Natural killer cell (primary cell): ENCODE measurements at regions not wholly inside any gene's neighbourhood (a gene's known extent, or its start where the extent isn't known, plus 50 kb on each side); places are given as distances from the start of the nearest gene placed in this dataset.
A peak's percentile ranks its signal among the peaks of the same experiment; 100 is the strongest.

Experiments used
- ATAC-seq, 3 donors: fragments of 150-1000 bp in 2 of 3; fragments of 200-7000 bp in 1 of 3; cut with Tn5 transposase; 1 replicate in 1 of 3; 2 replicates in 2 of 3; pipeline ENCODE4 v1.10.0; 2021; ENCODE audit warnings: mild to moderate bottlenecking in 2 of 3, moderate library complexity in 2 of 3
- DNase-seq, 2 donors: peaks; one replicate each; pipeline versions ENCODE4 v3.0.0 to v3.0.0-alpha.2; 2013 to 2021; ENCODE audit warnings: mixed read lengths in 1 of 2
- H3K27ac ChIP-seq: one replicate; pipeline ENCODE4 v1.5.1; 2013; ENCODE audit warnings: mild to moderate bottlenecking, low read length
- H3K27me3 ChIP-seq: one replicate; pipeline ENCODE4 v1.6.1; 2013; ENCODE audit warnings: low read length; ENCODE audit not compliant: control insufficient read depth, insufficient read depth
- H3K36me3 ChIP-seq: one replicate; pipeline ENCODE4 v1.6.1; 2013; ENCODE audit warnings: low read length; ENCODE audit not compliant: control insufficient read depth, insufficient read depth
- H3K4me1 ChIP-seq: one replicate; pipeline ENCODE4 v1.6.1; 2013; ENCODE audit warnings: low read length; ENCODE audit not compliant: control insufficient read depth, insufficient read depth
- H3K4me3 ChIP-seq: one replicate; pipeline ENCODE4 v1.5.1; 2013; ENCODE audit warnings: low read length
- H3K9me3 ChIP-seq: one replicate; pipeline ENCODE4 v1.6.1; 2013; ENCODE audit warnings: low read length; ENCODE audit not compliant: control insufficient read depth, insufficient read depth
- H3K27ac Mint-ChIP-seq, 2 donors: one replicate each; pipeline ENCODE4 v1.8.0; 2022; ENCODE audit warnings: mild to moderate bottlenecking in 2 of 2, mixed read lengths in 2 of 2, moderate library complexity in 1 of 2
- H3K27me3 Mint-ChIP-seq, 2 donors: one replicate each; pipeline ENCODE4 v1.8.0; 2022; ENCODE audit warnings: low read depth in 2 of 2, mixed read lengths in 2 of 2
- H3K36me3 Mint-ChIP-seq: one replicate; pipeline ENCODE4 v1.8.0; 2022; ENCODE audit warnings: mixed read lengths
- H3K4me1 Mint-ChIP-seq, 2 donors: one replicate each; pipeline ENCODE4 v1.8.0; 2022; ENCODE audit warnings: mixed read lengths in 2 of 2
- H3K4me3 Mint-ChIP-seq: one replicate; pipeline ENCODE4 v1.8.0; 2022; ENCODE audit warnings: mild to moderate bottlenecking, moderate library complexity, mixed read lengths
- H3K9me3 Mint-ChIP-seq, 2 donors: one replicate each; pipeline ENCODE4 v1.8.0; 2022; ENCODE audit warnings: mixed read lengths in 2 of 2
- WGBS: methylation state at CpG from one replicate; pipeline ENCODE4 v1.1.7; 2013; ENCODE audit warnings: missing lambda C conversion rate; ENCODE audit not compliant: insufficient coverage; 5-methylcytosine and 5-hydroxymethylcytosine counted together
- intact Hi-C: fragments of 100-400 bp; cut with micrococcal nuclease; formaldehyde crosslinking; loops from one replicate; pipeline ENCODE4 v1.14.2; 2022
- TF ChIP-seq, protein P1 (sequence below): fragments of 200-600 bp; IDR thresholded peaks from one replicate; pipeline ENCODE4 v1.8.0; 2022; ENCODE audit warnings: antibody characterized with exemption

DNA sequence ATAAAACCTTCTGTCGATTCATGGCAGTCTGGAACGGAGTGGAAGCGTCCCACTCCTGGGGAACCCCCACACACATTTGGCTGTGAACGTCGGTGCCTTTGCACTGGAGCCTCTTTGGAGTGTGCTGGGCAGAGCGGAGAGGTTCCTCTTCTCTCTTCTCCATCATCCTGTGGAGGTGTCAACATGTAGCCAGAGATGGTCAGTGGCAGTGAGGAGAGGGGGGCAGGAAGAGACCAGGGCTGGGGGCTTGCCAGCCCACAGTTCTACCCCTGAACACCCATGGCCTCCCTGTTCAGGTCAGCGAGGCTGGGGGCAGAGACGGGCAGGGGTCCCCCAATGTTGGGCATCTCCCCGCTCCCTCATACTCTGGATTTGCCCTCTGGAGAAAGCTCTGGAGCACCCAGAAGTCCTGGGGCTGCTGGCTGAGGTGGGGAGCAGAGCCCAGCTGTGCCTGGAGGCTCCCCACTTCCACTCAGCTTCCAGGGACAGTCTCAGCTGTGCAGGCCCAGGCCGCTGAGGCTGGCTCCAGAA is 223.7 kb downstream of the SEC14L1 start:
- H3K4me1 ChIP-seq, result peaks cover 34% of the 10 kb centered on the region
- H3K4me3 ChIP-seq, result no peak overlapping the region
- H3K36me3 ChIP-seq, result no peaks in the 10 kb centered on the region
- DNase-seq (no peak), ATAC-seq (peak in 1 of 3 donors; percentile 10)
- peaks cover 0 to 7% of the 10 kb centered on the region in 2 donors for H3K27me3 Mint-ChIP-seq
- H3K9me3 Mint-ChIP-seq, result no peaks in the 10 kb centered on the region
- no peaks in the 10 kb centered on the region for H3K27me3 ChIP-seq
- H3K4me1 Mint-ChIP-seq, result peaks cover 0 to 22% of the 10 kb centered on the region in 2 donors
- intact Hi-C loops, result no loop called here
- H3K27ac Mint-ChIP-seq, result no peak overlapping the region
- TF ChIP-seq, protein P1, sequence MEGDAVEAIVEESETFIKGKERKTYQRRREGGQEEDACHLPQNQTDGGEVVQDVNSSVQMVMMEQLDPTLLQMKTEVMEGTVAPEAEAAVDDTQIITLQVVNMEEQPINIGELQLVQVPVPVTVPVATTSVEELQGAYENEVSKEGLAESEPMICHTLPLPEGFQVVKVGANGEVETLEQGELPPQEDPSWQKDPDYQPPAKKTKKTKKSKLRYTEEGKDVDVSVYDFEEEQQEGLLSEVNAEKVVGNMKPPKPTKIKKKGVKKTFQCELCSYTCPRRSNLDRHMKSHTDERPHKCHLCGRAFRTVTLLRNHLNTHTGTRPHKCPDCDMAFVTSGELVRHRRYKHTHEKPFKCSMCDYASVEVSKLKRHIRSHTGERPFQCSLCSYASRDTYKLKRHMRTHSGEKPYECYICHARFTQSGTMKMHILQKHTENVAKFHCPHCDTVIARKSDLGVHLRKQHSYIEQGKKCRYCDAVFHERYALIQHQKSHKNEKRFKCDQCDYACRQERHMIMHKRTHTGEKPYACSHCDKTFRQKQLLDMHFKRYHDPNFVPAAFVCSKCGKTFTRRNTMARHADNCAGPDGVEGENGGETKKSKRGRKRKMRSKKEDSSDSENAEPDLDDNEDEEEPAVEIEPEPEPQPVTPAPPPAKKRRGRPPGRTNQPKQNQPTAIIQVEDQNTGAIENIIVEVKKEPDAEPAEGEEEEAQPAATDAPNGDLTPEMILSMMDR, result no peak
- WGBS, result 76% methylated on average over 10 of the region's 10 CpGs
- no peaks in the 10 kb centered on the region for H3K36me3 Mint-ChIP-seq
- no peaks in the 10 kb centered on the region for H3K9me3 ChIP-seq
- H3K27ac ChIP-seq, result no peak overlapping the region
- no peak overlapping the region for H3K4me3 Mint-ChIP-seq

DNA sequence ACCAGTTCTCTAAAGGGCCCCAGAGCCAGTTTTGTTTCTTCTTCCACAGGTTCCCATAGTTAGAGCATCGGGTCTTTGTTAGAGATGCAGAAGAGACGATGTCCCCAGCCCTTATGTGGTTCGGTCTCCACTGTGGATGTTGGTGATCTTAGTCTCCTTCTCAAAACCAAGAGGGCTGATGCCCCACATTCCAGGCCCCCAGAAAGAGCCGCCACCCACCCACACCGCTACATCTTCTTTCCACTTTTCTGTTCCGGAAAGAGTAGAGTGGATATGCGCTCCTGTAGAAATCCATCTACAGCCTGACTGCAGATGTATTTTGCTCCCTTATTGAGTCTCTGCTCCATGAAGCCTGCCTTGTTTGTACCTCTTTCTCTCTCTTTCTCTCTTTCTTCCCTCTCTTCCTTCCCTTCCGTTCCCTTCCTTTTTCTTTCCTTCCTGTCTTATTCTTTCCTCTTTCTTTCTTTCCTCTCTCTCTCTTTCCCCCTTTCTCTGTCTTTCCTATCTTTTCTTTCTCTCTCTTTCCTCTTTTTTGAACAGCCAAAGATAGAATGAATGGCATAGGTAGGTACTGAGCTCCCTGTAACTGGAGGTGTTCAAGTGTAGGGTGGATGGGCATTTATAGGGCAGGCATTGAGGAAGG is 224.3 kb downstream of the SEC14L1 start:
- peaks cover 0 to 7% of the 10 kb centered on the region in 2 donors for H3K27me3 Mint-ChIP-seq
- Histone ChIP-seq H3K4me3 (no peak overlapping the region), H3K27ac (no peak overlapping the region), H3K36me3 (no peaks in the 10 kb centered on the region), H3K27me3 (no peaks in the 10 kb centered on the region), H3K9me3 (no peaks in the 10 kb centered on the region), H3K4me1 (peaks cover 34% of the 10 kb centered on the region)
- DNase-seq (no peak), ATAC-seq (no peak)
- no peak overlapping the region for H3K27ac Mint-ChIP-seq
- no peaks in the 10 kb centered on the region for H3K9me3 Mint-ChIP-seq
- intact Hi-C loops, result no loop called here
- H3K36me3 Mint-ChIP-seq, result no peaks in the 10 kb centered on the region
- 95% methylated on average over 8 of the region's 8 CpGs for WGBS
- H3K4me3 Mint-ChIP-seq, result no peak overlapping the region
- TF ChIP-seq, protein P1, result no peak
- peaks cover 0 to 22% of the 10 kb centered on the region in 2 donors for H3K4me1 Mint-ChIP-seq

DNA sequence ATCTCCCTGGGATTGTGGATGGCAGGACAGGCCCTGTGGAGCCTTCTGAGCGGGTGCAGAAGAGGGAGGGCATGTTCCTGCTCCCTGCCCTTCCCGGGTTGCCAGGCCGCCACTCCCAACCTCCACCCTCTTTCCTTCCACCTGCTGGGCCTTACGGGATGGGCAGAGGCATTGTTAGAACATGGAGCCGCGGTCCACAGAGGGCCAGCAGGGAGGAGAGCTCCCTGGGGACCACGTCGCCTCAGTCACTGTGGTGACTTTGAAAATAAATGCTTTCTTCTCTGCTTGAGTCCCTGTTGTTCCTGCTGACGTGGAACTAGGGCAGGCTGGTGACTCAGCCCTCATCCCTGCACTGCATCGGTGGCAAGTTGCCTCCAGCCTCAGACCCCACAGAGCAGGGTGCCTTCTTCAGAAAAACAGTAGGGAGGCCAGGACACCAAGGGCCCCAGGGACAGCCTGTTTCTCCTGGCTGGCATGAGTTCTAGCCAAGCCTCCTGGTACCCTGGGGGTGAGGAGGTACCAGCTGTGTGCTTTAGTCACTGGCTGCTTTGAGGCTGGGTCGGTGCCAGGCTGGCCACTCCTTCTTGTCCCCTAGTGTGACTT is 224.9 kb downstream of the SEC14L1 start:
- DNase-seq (no peak), ATAC-seq (no peak)
- 82% methylated on average over 11 of the region's 11 CpGs for WGBS
- Histone ChIP-seq H3K36me3 (no peaks in the 10 kb centered on the region), H3K27me3 (no peaks in the 10 kb centered on the region), H3K4me3 (no peak overlapping the region), H3K9me3 (no peaks in the 10 kb centered on the region), H3K4me1 (peaks cover 37% of the 10 kb centered on the region), H3K27ac (no peak overlapping the region)
- no peak overlapping the region for H3K4me3 Mint-ChIP-seq
- TF ChIP-seq, protein P1, result no peak
- H3K4me1 Mint-ChIP-seq, result peaks cover 4 to 24% of the 10 kb centered on the region in 2 donors
- no peaks in the 10 kb centered on the region for H3K36me3 Mint-ChIP-seq
- H3K27ac Mint-ChIP-seq, result no peak overlapping the region
- intact Hi-C loops, result no loop called here
- peaks cover 0 to 7% of the 10 kb centered on the region in 2 donors for H3K27me3 Mint-ChIP-seq
- H3K9me3 Mint-ChIP-seq, result no peaks in the 10 kb centered on the region
